Neural progenitor cell (in vitro differentiated cells): ENCODE measurements at regions not wholly inside any gene's neighbourhood (a gene's known extent, or its start where the extent isn't known, plus 50 kb on each side); places are given as distances from the start of the nearest gene placed in this dataset.

Source experiments
- CTCF ChIP-seq: fragments of 200-600 bp; sonication (generic); IDR thresholded peaks from 2 replicates; pipeline ENCODE4 v1.5.1; 2017; ENCODE audit warnings: antibody characterized with exemption, mild to moderate bottlenecking
- EZH2 ChIP-seq: fragments of 200-600 bp; sonication (generic); IDR thresholded peaks from 2 replicates; pipeline ENCODE4 v1.6.1; 2017; ENCODE audit warnings: antibody characterized with exemption, mild to moderate bottlenecking, moderate library complexity
- EZH2phosphoT487 ChIP-seq: fragments of 200-600 bp; sonication (generic); IDR thresholded peaks from 2 replicates; pipeline ENCODE4 v1.6.1; 2017; ENCODE audit warnings: antibody characterized with exemption

GRCh38 chr12:30200864-30201263 lies 417.1 kb upstream of the TMTC1 start:
- TF ChIP-seq CTCF, result no peak
- no peak for TF ChIP-seq EZH2
- no peak for TF ChIP-seq EZH2phosphoT487
